HTR-8/SVneo (cell line): ENCODE measurements at regions not wholly inside any gene's neighbourhood (a gene's known extent, or its start where the extent isn't known, plus 50 kb on each side); places are given as distances from the start of the nearest gene placed in this dataset.

Experiments
- DNase-seq: peaks from one replicate; pipeline ENCODE4 v3.0.0; 2011; ENCODE audit warnings: low spot score, mixed read lengths; ENCODE audit not compliant: insufficient read length
- FAIRE-seq: peaks from 2 replicates; lab custom pipeline; 2011; peaks lifted over from hg19 to GRCh38; lab: Jason Lieb, UNC

DNA sequence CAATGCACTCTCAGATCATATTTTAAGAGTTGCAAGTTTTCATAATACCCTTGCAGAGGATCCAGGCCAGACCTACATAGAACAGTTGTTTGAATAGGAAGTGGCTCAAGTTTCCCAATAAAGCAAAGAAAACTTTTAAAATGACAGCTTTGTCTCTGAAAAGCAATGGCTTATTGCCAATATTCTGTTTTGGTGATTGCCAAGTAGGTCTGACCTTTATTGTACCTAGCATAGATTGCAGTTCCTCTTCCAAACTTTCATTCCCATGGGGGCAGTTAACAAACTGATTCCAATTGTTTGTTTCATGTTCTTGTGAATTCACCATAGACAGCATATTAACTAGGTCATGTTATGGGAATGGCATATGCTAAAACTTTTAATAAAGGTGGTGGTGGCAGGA, 664.6 kb upstream of the CA10 start:
- FAIRE-seq: no peak
- DNase-seq: no peak

DNA sequence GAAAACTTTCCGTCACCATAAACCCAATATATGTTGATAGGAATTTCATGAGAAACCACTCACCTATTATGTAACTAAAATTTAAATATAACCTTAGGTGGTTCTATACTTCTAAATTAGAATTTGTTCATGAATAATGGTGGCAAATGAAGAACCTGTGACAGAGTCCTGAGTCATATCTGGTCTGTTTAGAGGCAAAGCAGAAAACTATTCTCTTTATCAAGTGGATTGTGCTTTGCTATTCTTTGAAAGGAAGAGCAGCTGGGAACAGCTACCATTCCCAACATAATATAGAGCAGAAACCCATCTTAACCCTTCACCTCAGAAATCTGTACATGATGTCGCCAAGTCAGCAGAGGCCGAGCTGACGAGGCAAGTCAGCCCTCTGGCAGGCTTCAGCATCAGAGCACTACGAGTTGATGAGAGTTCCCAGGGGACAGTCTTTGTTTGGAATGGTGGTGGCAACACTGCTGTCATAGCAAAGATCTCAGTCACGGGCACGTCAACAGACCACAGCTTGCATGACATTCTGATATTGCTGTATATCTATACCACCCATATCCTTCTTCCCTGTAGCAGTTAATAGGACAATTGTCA, 631.9 kb upstream of the CA10 start:
- DNase-seq: no peak
- no peak for FAIRE-seq

DNA sequence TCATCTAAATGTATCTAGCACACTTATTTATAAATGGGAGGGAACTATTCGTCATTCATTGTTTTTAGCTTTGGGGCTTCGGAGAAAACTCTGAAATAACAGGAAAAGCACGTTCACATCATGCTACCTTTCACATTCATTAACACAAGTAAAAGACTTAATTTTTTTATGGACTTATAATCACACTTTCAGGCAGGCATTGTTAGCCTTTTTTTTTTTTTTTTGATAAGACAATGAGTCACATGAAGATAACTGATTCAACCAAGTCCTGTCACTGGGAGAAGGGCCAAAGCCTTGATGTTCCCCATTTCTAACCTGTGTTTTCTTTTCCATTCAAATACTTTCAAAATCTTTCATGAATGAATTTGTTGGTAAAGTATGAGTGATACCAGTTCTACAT, 631.3 kb upstream of the CA10 start:
- no peak for FAIRE-seq
- DNase-seq: no peak

DNA sequence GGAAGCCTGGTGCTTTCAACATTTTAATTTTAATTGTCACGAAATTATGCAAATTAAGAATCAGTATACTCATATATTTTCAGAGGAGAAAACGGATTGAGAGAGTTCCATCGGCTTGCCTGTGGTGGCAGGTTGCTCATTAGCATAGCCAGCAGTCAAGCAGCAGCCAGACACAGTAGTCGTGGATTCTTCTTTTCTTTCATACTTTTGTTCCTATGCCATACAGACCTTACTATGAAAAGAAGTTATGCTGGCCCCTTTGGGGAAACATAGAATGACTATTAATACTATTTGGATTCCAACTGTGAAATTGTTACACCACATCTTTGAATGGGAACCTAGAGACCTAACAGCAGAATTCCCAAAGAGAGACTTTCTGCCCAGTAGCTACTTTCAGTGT, 617.7 kb upstream of the CA10 start:
- DNase-seq (no peak), FAIRE-seq (no peak)

DNA sequence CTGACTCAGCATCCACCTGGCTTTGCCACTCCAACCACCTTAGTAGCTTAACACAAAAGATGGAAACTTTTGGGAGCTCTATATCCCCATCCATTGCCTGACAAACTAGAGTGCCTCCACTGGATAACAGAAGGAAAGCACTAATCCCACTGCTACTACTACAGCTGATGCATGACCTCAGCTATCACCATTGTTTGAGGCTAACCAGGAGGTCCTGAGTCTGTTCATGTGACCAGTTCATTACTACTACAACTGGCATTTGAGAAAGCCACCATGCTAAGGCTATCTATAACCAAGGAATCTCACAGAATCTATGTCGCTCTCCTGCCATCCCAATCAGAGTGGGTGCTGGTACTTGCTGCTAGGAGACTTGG, 604.3 kb upstream of the CA10 start:
- no peak for FAIRE-seq
- DNase-seq: no peak

DNA sequence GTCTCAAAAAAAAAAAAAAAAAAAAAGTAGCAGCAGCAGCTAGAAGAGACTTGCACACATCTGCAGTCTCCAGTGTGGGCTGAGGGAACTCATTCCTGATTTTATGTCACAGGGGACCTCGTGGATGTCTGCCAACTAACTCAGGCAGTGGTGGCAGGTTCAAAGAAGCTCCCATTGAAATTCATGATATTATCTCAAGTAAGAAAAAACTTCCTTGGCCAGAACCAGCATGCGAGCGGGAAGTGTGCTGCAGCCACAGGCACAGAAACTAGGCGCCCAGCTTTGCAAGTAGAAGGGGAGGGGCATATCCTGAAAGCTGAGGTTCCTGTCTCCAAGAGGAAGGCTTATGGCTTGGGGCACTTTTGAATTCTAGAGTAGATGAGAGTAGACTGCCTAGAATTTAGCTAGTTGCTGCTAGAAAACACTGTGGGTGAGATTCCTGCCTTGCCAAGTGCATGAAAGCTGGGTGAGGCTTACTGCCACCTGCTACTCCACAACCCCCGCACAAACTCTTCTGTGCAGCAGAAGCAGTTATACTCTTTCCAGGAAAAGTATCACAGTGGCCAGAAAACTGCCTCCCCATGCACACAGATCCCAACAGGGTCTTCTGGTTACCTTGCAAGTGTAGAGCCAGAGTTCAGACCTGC, 603.8 kb upstream of the CA10 start:
- DNase-seq (no peak), FAIRE-seq (no peak)

DNA sequence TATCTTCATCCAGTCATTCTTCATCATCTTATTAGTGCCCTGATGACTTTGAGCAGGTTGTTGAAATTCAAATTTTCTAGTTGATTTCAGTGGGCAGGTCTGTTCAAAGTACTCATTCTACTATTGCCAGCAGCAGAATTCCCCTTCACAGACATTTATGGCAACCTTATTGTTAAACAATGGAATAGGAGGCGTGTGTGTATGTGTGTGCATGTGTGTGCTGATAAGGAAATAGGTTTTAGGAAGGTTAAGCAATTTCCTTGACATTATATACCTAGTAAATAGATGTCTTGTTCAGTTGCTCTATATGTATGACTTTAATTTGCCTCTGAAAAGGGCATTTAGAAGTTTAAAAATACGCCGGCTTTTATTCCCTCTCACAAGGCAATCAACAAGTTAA, 601.4 kb upstream of the CA10 start:
- FAIRE-seq: no peak
- no peak for DNase-seq

DNA sequence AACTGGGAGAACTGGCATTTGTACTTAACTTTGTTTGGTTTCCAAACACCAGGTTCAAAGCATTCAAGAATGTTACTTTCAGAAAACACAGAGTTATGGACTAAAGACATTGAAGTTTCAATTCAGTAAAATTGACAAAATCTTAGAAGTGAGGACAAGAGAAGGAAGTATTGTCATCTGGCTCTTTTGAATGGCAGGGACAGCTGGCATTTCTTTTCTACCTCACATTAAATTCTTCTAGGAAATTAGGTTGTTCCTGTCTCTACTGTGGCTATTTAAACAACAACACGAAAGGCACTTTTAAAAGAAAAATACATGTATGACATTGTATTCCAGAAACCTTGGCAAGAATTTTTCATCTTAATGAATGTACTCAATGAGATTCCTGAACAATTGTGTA, 600.0 kb upstream of the CA10 start:
- DNase-seq (no peak), FAIRE-seq (no peak)

DNA sequence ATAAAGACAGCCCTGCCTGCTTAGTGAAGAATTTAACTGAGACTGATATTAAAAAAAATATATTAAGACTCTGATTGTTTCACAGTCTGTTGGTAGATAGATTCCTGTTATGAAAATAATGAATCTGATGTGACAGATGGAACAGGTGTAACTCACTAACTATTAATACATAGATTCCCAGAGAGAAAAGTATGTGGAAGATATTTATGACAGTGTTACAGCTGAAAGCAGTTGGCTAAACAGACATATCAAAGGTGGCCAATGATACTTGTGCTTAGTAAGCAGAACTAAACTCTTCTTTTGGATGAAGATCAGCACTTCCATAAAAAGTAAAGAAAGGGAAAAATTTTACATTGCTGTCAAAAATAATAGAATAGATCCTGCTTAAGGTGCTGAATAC, 598.2 kb upstream of the CA10 start:
- no peak for FAIRE-seq
- DNase-seq: no peak

DNA sequence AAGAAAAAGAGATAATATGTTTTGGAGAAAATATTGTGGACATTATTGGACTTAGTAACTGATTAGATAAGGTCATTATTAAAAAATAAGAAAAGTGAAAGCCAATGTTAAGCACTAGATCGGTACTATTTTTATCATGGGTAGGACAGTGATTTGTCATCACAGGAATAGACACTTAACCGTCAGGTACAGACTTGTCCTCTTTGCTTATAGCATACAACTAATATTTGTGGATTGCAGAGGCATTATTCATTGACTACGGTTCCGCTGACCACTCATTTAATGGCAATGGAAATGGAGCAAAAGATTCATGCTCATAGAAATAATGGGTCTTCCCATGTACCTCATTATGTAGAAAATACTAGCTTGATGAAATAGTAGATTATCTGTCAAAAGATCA, 596.3 kb upstream of the CA10 start:
- no peak for FAIRE-seq
- no peak for DNase-seq

DNA sequence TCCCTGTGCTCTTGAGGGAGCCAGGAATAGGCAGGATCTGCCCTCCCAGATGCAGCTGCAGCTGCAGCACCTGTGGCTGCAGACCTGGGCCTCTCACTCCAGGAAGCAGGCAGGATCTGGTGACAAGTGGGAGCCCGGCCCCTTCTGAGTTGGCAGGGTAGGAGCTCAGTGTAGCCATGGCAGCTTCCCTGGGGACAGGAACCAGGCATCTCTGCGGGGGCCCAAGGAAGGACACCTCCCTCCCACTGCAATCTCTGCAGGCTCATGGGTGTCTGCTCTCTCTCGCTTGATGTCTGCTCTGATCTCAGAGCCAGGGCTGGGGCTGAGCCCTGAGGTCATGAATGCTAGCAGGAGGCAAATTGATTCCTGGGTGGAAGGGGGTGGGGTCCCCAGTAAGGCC, 592.5 kb upstream of the CA10 start:
- DNase-seq (no peak), FAIRE-seq (no peak)

DNA sequence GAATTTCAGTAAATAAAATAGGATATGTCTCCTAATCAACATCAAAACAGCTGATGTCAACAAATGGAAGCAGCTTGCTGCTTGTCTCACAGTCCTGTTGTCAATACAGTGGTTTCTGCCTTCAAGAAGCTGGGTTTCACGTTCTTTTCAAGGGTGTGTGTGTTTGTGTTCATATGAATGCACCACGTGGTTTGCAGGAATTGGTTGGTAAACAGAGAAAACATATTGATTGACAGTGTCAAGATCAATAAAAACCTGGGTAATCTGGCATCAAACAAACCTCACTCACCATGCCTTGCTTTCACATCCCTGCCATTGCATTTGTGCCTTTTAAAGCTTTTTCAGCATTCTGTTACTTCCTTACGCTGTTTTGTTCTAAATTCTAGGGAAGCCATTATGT, 585.7 kb upstream of the CA10 start:
- FAIRE-seq: no peak

DNA sequence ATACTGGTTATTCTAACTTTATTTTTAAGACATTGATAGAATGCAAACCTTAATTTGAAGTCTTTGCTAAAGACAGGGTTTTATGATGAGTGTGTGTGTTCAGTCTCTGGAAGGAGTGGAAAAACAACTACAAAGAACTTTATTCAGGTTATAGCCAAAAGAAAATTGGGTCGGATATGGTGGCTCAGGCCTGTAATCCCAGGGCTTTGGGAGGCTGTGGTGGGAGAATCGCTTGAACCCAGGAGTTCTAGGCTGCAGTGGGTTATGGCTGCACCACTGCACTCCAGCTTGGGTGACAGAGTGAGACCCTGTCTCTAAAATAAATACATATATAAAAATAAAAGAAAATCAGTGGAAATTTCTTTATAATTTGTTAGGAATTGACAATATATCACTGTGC, 581.5 kb upstream of the CA10 start:
- FAIRE-seq: no peak
- DNase-seq: no peak

More for the DNA sequence above, 585.7 kb upstream of the CA10 start:
- no peak for DNase-seq

DNA sequence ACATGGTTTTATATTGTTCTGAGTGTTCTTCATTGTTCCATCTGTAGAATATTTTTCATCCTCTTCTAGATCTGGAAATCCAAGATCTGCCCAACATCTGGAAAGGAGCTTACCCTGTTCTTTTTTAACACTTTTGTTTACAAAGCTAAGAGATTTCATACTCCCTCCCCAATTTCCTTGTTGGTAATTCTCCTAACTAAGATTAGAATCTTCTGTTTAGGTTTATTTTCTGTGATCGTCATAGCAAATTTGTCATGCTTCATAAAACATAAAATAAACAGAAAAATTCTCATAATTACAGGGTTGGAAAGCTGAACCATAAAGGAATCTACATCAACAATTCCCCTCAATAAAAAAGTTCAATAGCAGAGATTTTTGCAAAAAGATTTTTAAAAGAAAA, 580.3 kb upstream of the CA10 start:
- FAIRE-seq (no peak), DNase-seq (no peak)

DNA sequence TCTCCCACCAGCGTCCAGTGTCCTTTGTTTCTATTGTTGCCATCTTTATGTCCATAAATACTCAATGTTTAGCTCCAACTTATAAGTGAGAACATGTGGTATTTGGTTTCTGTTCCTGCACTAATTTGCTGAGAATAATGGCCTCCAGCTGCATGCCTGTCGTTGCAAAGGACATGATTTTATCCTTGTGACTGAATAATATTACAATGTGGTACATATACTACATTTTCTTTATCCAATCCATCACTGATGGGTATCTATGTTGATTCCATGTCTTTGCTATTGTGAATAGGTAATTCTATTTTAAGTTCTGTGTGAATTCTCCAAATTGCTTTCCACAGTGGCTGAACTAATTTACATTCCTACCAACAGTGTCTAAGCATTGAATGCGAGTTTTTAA, 578.6 kb upstream of the CA10 start:
- DNase-seq (no peak), FAIRE-seq (peak; percentile 23)

DNA sequence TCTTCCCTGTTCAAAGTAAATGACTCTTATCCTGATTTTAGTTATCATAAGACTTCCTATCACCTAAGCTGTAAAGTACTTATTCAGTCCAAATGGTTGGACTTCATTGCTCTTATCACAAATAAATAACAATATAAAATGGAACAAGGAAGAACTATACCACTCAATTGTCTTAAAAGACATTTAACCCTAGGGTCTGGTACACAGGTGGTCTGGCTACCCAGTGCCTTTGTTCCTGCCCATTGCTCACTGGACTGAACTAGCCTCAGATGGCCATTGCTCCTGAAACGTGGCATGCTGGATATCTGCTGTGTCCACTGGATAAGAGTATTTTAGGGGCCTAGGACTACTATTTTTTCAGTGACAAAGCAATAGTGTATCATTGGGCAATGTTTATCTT, 574.3 kb upstream of the CA10 start:
- DNase-seq: no peak
- FAIRE-seq: no peak

DNA sequence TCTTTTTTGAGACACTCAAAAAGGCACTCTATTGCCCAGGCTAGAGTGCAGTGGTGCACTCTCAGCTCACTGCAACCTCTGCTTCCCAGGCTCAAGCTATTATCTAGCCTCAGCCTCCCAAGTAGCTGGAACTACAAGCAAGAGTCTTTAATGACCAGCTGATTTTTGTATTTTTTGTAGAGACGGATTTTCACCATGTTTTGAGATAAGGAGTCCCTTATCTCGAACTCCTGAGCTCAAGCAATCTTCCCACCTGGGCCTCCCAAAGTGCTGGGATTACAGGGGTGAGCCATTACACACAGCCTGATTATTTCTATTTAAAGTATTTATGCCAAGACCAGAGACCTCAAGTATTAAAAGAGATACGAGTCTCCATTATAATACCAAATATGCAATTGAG, 566.1 kb upstream of the CA10 start:
- DNase-seq: no peak
- no peak for FAIRE-seq

DNA sequence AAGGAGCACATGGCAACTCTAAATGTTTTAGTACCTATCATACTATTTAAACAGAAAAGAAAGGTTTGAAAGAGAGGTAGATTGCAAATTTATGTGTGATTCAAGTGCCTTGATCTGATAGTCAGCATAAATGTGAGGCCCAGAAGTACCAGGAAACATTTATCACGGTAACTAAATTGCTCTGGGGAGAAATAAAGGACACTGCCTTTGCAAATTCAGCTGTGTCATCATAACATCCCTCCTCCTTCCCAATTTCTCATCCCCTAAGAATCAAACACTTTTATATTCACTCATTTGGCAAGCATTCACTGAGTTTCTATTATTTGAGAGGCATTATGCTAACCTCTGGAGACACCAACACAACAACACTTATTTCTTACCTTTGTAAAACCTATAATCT, 563.4 kb upstream of the CA10 start:
- DNase-seq: no peak
- no peak for FAIRE-seq

DNA sequence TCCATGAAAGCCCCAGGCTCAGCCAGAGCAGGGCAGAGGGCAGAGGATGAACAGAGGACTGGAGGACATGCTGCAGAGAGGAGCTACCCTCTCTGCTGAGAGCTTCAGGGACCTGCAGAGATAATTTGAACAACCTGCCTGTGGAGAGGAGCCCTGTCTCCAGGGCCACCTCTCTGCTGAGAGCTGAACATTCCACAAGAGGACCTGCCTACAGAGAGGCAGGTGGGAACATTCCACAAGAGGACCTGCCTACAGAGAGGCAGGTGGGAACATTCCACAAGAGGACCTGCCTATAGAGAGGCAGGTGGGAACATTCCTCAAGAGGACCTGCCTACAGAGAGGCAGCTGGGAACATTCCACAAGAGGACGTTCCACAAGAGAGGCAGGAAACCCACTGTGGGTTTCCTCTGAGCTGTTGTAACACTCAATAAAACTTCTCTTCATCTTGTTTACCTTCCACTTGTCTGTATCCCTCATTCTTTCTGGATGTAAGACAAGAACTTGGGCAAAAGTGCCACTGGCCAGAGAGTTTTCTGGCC, 551.9 kb upstream of the CA10 start:
- FAIRE-seq (no peak), DNase-seq (no peak)

DNA sequence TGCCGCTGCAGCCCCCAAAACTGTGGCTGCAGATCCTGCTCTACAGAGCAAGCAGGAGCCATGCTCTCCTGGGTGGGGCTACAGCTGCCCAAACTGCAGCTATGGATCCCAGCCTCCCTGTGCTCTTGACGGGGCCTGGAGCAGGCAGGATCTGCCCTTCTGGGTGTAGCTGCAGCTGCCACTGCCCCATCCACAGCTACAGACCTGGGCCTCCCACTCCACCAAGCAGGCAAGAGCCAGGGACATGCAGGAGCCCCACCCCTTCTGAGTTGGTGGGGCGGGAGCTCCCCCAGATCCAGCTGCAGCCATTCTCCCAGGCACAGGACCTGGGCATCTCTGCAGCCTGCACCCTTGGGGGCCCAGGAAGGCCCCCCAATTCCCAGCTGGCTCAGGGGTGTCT, 551.2 kb upstream of the CA10 start:
- DNase-seq: no peak
- FAIRE-seq: no peak

DNA sequence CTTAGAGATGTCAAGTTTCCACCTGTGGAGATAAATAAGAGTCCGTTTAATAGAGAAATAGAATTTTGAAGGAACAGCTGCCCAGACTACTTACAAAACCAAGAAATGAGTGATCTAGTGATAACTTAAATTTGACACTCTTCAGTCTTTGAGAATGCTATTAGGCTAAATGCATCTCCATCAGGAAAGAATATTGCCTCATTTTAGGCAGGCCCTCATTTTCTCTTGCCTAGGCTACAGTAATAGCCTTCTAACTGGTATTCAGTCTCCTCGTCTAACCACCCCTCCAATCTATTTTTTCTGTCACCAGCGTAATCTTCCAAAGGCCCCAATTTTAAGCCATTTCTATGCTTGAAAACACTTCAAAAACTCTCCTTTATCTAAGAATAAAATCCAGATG, 537.8 kb upstream of the CA10 start:
- DNase-seq: no peak
- FAIRE-seq: no peak

DNA sequence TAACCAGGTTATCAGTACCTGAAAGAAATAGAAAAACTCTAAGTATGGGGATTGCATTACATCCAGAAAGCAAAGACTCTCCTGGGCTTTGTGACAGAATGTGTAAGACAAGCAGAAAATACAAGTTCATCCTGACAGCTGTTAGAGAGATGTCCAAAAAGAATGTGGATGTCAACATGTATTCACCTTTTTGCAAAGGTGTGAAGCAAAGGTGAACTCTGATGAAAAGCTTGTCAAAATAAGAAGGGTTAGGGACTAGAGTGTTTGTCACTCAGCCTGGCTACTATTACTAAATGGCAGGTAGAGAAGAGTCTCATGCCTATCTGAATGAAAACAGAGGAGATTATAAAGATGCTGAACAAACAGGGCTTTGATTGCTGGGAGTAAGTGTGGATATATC, 527.6 kb upstream of the CA10 start:
- FAIRE-seq: no peak
- DNase-seq: no peak
